K562 (cell line): ENCODE measurements at regions not wholly inside any gene's neighbourhood (a gene's known extent, or its start where the extent isn't known, plus 50 kb on each side); places are given as distances from the start of the nearest gene placed in this dataset.

Experiments used
- ATAC-seq: fragments of 200-7000 bp; cut with Tn5 transposase; 3 replicates; pipeline ENCODE4 v1.9.1; 2020; ENCODE audit warnings: moderate library complexity
- BruUV-seq: library from RNA; stranded (reverse); fragments of 400-500 nt; replicated peaks from 2 replicates; lab custom pipeline; 2021; lab: Mats Ljungman, UMichigan
- CTCF ChIA-PET: fragments of 300-600 bp; formaldehyde crosslinking; extraction: SDS; loops from one replicate; lab custom pipeline; 2021; ENCODE audit warnings: low intra/inter-chr PET ratio; lab: Yijun Ruan, JAX
- POLR2A ChIA-PET: fragments of 300-600, 350-650 bp; sonication (Branson Sonifier 250); formaldehyde crosslinking; extraction: SDS; loops from one replicate; lab custom pipeline; 2021; ENCODE audit warnings: antibody characterized with exemption, inconsistent platforms; lab: Yijun Ruan, JAX
- DNase-seq, 4 experiments: peaks; one replicate each; pipeline versions ENCODE4 v3.0.0 to v3.0.0-alpha.2; 2011 to 2018; ENCODE audit warnings: low spot score in 3 of 4, mixed read lengths in 3 of 4; ENCODE audit errors: extremely low read depth in 1 of 4
- FAIRE-seq: peaks from 2 replicates; lab custom pipeline; 2011; peaks lifted over from hg19 to GRCh38; lab: Jason Lieb, UNC
- H2AFZ ChIP-seq: 2 replicates; pipeline ENCODE4 v1.6.0; 2011; ENCODE audit warnings: low read depth, low read length, control low read depth, inconsistent platforms
- H3K27ac ChIP-seq: fragments of 200-600 bp; 3 replicates; pipeline ENCODE4 v1.8.0; 2011; ENCODE audit warnings: low read depth, mild to moderate bottlenecking, control low read depth, inconsistent platforms, low read length, moderate library complexity, mixed read lengths; ENCODE audit errors: extremely low read depth
- H3K27me3 ChIP-seq, 2 experiments: fragments of 300-600 bp in 1 of 2; 2 replicates in 1 of 2; 3 replicates in 1 of 2; pipeline versions ENCODE4 v1.6.0 to v1.8.0; 2011; ENCODE audit warnings: inconsistent platforms in 2 of 2, low read length in 2 of 2, mild to moderate bottlenecking in 1 of 2, mixed read lengths in 1 of 2, moderate library complexity in 1 of 2; ENCODE audit not compliant: control insufficient read depth in 2 of 2, insufficient read depth in 2 of 2
- H3K36me3 ChIP-seq: fragments of 300-600 bp; 3 replicates; pipeline ENCODE4 v1.8.0; 2011; ENCODE audit warnings: mild to moderate bottlenecking, low read length, inconsistent platforms; ENCODE audit not compliant: control insufficient read depth, insufficient read depth
- H3K4me1 ChIP-seq, 2 experiments: fragments of 200-600 bp in 1 of 2; replicated peaks in 1 of 2; 2 replicates in 1 of 2; 3 replicates in 1 of 2; pipeline versions ENCODE4 v1.5.1 to v1.8.0; 2011; ENCODE audit warnings: inconsistent platforms in 2 of 2, low read length in 2 of 2, mild to moderate bottlenecking in 1 of 2, mixed read lengths in 1 of 2, moderate library complexity in 1 of 2; ENCODE audit not compliant: control insufficient read depth in 2 of 2, insufficient read depth in 2 of 2
- H3K4me2 ChIP-seq: 2 replicates; pipeline ENCODE4 v1.6.1; 2011; ENCODE audit warnings: low read length, control low read depth, inconsistent platforms, mixed read lengths; ENCODE audit not compliant: insufficient read depth
- H3K4me3 ChIP-seq: fragments of 200-600 bp; sonication (generic), shearing (Covaris generic); 2 replicates; pipeline ENCODE4 v1.5.1; 2016; ENCODE audit warnings: control low read depth, inconsistent platforms
- H3K79me2 ChIP-seq: fragments of 200-600 bp; 3 replicates; pipeline ENCODE4 v1.8.0; 2011; ENCODE audit warnings: low read length, inconsistent platforms; ENCODE audit not compliant: control insufficient read depth, insufficient read depth
- H3K9ac ChIP-seq, 2 experiments: 2 replicates each; pipeline versions ENCODE4 v1.6.0 to v1.6.1; 2011; ENCODE audit warnings: low read depth in 2 of 2, low read length in 2 of 2, control low read depth in 1 of 2, inconsistent platforms in 1 of 2, mild to moderate bottlenecking in 1 of 2, mixed read lengths in 1 of 2; ENCODE audit not compliant: insufficient read depth in 1 of 2
- H3K9me1 ChIP-seq: one replicate; pipeline ENCODE4 v1.6.0; 2011; ENCODE audit warnings: inconsistent platforms, mild to moderate bottlenecking, low read length, moderate library complexity; ENCODE audit not compliant: control insufficient read depth, insufficient read depth
- H3K9me3 ChIP-seq: replicated peaks from 2 replicates; pipeline ENCODE4 v1.5.1; 2011; ENCODE audit warnings: low read depth, low read length, inconsistent platforms; ENCODE audit not compliant: control insufficient read depth, insufficient read depth
- H4K20me1 ChIP-seq: replicated peaks from 2 replicates; pipeline ENCODE4 v1.6.1; 2011; ENCODE audit warnings: low read length, inconsistent platforms, mixed read lengths; ENCODE audit not compliant: control insufficient read depth, insufficient read depth
- DDX20 ChIP-seq: fragments of 450-650 bp; IDR thresholded peaks from 2 replicates; pipeline ENCODE4 v1.6.1; 2016; ENCODE audit warnings: missing genetic modification characterization, low read depth, mild to moderate bottlenecking, missing compliant biosample characterization, moderate library complexity
- MEF2D ChIP-seq: conservative IDR thresholded peaks from 2 replicates; pipeline ENCODE4 v1.6.1; 2016; ENCODE audit warnings: low read depth, missing genetic modification characterization, missing compliant biosample characterization
- TRIM28 ChIP-seq: fragments of 450-650 bp; IDR thresholded peaks from 2 replicates; pipeline ENCODE4 v1.6.1; 2017
- ZKSCAN8 ChIP-seq: fragments of 200-800 bp; sonication (Bioruptor generic); IDR thresholded peaks from 2 replicates; pipeline ENCODE4 v1.6.1; 2016; ENCODE audit warnings: missing genetic modification characterization, missing compliant biosample characterization
- WGBS: fragments of 100-300 bp; shearing (Covaris generic); methylation state at CpG from one replicate; pipeline ENCODE4 v1.1.6; 2016; ENCODE audit warnings: low coverage, mixed read lengths; ENCODE audit not compliant: insufficient coverage; ENCODE audit errors: missing lambda C conversion rate; 5-methylcytosine and 5-hydroxymethylcytosine counted together
- in situ Hi-C: fragments of 300-500 bp; cut with MboI; formaldehyde crosslinking; loops from 4 replicates; pipeline ENCODE4 v1.15.0; 2018; ENCODE audit warnings: inconsistent platforms, mixed read lengths
- intact Hi-C: fragments of 100-400 bp; cut with micrococcal nuclease; formaldehyde crosslinking; loops from 2 replicates; pipeline ENCODE4 v1.14.2; 2022
- TF ChIP-seq, protein P1 (sequence below): fragments of 250-450 bp; sonication (Bioruptor Pico); IDR thresholded peaks from 2 replicates; pipeline ENCODE4 v1.4.0; 2020; ENCODE audit warnings: mild to moderate bottlenecking, moderate library complexity
- TF ChIP-seq, protein P2 (sequence below), 2 experiments: fragments of 200-800 bp in 1 of 2; sonication (Bioruptor generic) in 1 of 2; sonication (generic) in 1 of 2; formaldehyde crosslinking in 1 of 2; IDR thresholded peaks in 1 of 2; conservative IDR thresholded peaks in 1 of 2; 2 replicates each; pipeline versions ENCODE4 v1.5.0 to v1.6.1; 2016 to 2020; ENCODE audit warnings: missing compliant biosample characterization in 1 of 2, missing genetic modification characterization in 1 of 2, missing genetic modification reagents in 1 of 2

DNA sequence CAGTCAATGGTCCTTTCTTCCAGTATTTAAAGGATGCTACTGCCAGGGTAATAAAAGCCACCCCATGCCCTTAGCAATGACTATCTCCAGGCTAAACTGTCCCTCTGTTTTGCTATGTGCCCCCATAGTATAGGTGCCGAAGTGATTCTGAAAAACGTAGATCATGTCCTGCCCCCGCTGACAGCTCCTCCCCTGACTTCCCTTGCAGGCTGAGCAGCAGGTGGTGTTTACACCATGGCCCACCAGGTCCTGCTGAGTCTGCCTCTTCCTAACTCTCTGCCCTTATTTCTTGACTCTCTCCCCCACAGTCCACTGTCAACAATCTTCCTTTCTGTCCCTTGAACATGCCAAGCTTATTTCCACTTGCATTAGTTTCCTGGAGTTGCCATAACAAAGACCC is 352.5 kb upstream of the TSHZ2 start:
- Histone ChIP-seq H3K4me2 (no peak overlapping the region), H3K27ac (no peak overlapping the region), H3K9me1 (no peaks in the 10 kb centered on the region), H2AFZ (no peak overlapping the region), H3K4me3 (no peak overlapping the region), H3K27me3 (no peaks in the 10 kb centered on the region), H4K20me1 (no peaks in the 10 kb centered on the region), H3K79me2 (no peaks in the 10 kb centered on the region), H3K4me1 (no peaks in the 10 kb centered on the region), H3K9me3 (no peaks in the 10 kb centered on the region), H3K9ac (no peak overlapping the region), H3K36me3 (no peaks in the 10 kb centered on the region)
- ATAC-seq (no peak), FAIRE-seq (no peak), DNase-seq (no peak)
- intact Hi-C loops (no loop called here), in situ Hi-C loops (no loop called here)
- TF ChIP-seq, protein P1, sequence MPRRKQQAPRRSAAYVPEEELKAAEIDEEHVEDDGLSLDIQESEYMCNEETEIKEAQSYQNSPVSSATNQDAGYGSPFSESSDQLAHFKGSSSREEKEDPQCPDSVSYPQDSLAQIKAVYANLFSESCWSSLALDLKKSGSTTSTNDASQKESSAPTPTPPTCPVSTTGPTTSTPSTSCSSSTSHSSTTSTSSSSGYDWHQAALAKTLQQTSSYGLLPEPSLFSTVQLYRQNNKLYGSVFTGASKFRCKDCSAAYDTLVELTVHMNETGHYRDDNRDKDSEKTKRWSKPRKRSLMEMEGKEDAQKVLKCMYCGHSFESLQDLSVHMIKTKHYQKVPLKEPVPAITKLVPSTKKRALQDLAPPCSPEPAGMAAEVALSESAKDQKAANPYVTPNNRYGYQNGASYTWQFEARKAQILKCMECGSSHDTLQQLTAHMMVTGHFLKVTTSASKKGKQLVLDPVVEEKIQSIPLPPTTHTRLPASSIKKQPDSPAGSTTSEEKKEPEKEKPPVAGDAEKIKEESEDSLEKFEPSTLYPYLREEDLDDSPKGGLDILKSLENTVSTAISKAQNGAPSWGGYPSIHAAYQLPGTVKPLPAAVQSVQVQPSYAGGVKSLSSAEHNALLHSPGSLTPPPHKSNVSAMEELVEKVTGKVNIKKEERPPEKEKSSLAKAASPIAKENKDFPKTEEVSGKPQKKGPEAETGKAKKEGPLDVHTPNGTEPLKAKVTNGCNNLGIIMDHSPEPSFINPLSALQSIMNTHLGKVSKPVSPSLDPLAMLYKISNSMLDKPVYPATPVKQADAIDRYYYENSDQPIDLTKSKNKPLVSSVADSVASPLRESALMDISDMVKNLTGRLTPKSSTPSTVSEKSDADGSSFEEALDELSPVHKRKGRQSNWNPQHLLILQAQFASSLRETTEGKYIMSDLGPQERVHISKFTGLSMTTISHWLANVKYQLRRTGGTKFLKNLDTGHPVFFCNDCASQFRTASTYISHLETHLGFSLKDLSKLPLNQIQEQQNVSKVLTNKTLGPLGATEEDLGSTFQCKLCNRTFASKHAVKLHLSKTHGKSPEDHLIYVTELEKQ = no peak
- TF ChIP-seq, protein P2, sequence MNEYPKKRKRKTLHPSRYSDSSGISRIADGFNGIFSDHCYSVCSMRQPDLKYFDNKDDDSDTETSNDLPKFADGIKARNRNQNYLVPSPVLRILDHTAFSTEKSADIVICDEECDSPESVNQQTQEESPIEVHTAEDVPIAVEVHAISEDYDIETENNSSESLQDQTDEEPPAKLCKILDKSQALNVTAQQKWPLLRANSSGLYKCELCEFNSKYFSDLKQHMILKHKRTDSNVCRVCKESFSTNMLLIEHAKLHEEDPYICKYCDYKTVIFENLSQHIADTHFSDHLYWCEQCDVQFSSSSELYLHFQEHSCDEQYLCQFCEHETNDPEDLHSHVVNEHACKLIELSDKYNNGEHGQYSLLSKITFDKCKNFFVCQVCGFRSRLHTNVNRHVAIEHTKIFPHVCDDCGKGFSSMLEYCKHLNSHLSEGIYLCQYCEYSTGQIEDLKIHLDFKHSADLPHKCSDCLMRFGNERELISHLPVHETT (CRISPR knock-in tag; conservative IDR thresholded peaks at IDR 0.05 in 1 of 2, IDR thresholded peaks at IDR 0.05 in 1 of 2) = no peak
- no peak for TF ChIP-seq TRIM28
- TF ChIP-seq MEF2D = no peak
- TF ChIP-seq DDX20 (tag) = no peak
- TF ChIP-seq ZKSCAN8 (CRISPR knock-in tag) = no peak
- no TSS peak for BruUV-seq
- ChIA-PET CTCF (interaction anchor here (0.7 kb wide), 1 partner anchor 490 kb away, joined by 3 read pairs; no protein-coding TSS in a partner anchor), POLR2A (no interaction called here)
- WGBS = 5% methylated on average over 3 of the region's 3 CpGs
